GM13976 (cell line): ENCODE measurements at regions not wholly inside any gene's neighbourhood (a gene's known extent, or its start where the extent isn't known, plus 50 kb on each side); places are given as distances from the start of the nearest gene placed in this dataset.

Experiments used
- DNase-seq: peaks from one replicate; pipeline ENCODE4 v3.0.0; 2012; ENCODE audit warnings: low spot score
- CTCF ChIP-seq: IDR thresholded peaks from 2 replicates; pipeline ENCODE4 v1.5.1; 2012; ENCODE audit warnings: borderline replicate concordance, mild to moderate bottlenecking; ENCODE audit not compliant: insufficient read depth; ENCODE audit errors: extremely low read depth, missing control alignments, control extremely low read depth
- in situ Hi-C: fragments of 300-500 bp; cut with MboI; formaldehyde crosslinking; loops from one replicate; pipeline ENCODE4 v1.12.0; 2022; ENCODE audit warnings: low sequenced_read_pairs, mixed read lengths, inconsistent platforms; ENCODE audit not compliant: unreplicated experiment

- DNase-seq, result no peak
- no peak for TF ChIP-seq CTCF
- in situ Hi-C loops, result no loop called here
Observed at GRCh38 chr14:30227876-30228275, 300.2 kb upstream of the PRKD1 start.

- in situ Hi-C loops, result no loop called here
- no peak for TF ChIP-seq CTCF
- no peak for DNase-seq
Observed at GRCh38 chr14:30230719-30231118, 303.1 kb upstream of the PRKD1 start.

GRCh38 chr14:30234966-30235365, 307.3 kb upstream of the PRKD1 start:
- in situ Hi-C loops, result no loop called here
- DNase-seq, result no peak
- TF ChIP-seq CTCF, result no peak

GRCh38 chr14:30235485-30235884, 307.8 kb upstream of the PRKD1 start:
- in situ Hi-C loops, result no loop called here
- DNase-seq, result no peak
- no peak for TF ChIP-seq CTCF

- TF ChIP-seq CTCF, result no peak
- no peak for DNase-seq
- in situ Hi-C loops, result no loop called here
Observed at GRCh38 chr14:30238936-30239335, 311.3 kb upstream of the PRKD1 start.

GRCh38 chr14:30240018-30240417, 312.4 kb upstream of the PRKD1 start:
- no peak for TF ChIP-seq CTCF
- DNase-seq, result no peak
- in situ Hi-C loops, result no loop called here

- in situ Hi-C loops, result no loop called here
- TF ChIP-seq CTCF, result no peak
- DNase-seq, result no peak
Observed at GRCh38 chr14:30240685-30241084, 313.0 kb upstream of the PRKD1 start.
